Panc1 (cell line): ENCODE measurements at regions not wholly inside any gene's neighbourhood (a gene's known extent, or its start where the extent isn't known, plus 50 kb on each side); places are given as distances from the start of the nearest gene placed in this dataset.

Experiments
- POLR2AphosphoS5 ChIP-seq: IDR thresholded peaks from 2 replicates; pipeline ENCODE4 v1.6.1; 2012; ENCODE audit warnings: mild to moderate bottlenecking, low read depth, low read length, moderate library complexity
- TF ChIP-seq, protein P1 (sequence below): fragments of 450-650 bp; IDR thresholded peaks from 2 replicates; pipeline ENCODE4 v1.5.1; 2017; ENCODE audit warnings: mild to moderate bottlenecking
- TF ChIP-seq, protein P2 (sequence below), 2 experiments: IDR thresholded peaks; 2 replicates each; pipeline ENCODE4 v1.6.1; 2011 to 2012; ENCODE audit warnings: low read depth in 2 of 2, control low read depth in 1 of 2, low read length in 1 of 2, mild to moderate bottlenecking in 1 of 2, moderate library complexity in 1 of 2; ENCODE audit not compliant: insufficient read depth in 1 of 2

DNA sequence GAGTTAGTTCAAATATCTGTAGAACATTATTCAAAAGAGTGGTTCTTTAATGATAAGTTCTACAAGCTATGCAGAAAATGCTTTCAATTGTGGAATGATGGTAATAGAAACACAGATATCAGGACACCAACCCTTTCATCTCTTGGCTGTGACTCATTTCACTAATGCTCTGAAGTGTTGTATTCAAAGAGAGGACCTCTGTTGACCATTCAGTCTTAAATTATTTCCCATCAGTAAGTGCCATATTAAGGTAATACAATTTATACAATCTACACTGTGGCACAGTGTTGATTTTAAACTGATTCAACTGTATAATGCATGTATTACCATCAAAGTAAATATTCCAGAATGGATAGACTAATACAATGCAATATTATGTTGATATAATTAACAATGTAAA is 289.0 kb upstream of the ADGRL3 start:
- TF ChIP-seq, protein P1, sequence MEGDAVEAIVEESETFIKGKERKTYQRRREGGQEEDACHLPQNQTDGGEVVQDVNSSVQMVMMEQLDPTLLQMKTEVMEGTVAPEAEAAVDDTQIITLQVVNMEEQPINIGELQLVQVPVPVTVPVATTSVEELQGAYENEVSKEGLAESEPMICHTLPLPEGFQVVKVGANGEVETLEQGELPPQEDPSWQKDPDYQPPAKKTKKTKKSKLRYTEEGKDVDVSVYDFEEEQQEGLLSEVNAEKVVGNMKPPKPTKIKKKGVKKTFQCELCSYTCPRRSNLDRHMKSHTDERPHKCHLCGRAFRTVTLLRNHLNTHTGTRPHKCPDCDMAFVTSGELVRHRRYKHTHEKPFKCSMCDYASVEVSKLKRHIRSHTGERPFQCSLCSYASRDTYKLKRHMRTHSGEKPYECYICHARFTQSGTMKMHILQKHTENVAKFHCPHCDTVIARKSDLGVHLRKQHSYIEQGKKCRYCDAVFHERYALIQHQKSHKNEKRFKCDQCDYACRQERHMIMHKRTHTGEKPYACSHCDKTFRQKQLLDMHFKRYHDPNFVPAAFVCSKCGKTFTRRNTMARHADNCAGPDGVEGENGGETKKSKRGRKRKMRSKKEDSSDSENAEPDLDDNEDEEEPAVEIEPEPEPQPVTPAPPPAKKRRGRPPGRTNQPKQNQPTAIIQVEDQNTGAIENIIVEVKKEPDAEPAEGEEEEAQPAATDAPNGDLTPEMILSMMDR, result no peak
- TF ChIP-seq POLR2AphosphoS5, result no peak
- TF ChIP-seq, protein P2, sequence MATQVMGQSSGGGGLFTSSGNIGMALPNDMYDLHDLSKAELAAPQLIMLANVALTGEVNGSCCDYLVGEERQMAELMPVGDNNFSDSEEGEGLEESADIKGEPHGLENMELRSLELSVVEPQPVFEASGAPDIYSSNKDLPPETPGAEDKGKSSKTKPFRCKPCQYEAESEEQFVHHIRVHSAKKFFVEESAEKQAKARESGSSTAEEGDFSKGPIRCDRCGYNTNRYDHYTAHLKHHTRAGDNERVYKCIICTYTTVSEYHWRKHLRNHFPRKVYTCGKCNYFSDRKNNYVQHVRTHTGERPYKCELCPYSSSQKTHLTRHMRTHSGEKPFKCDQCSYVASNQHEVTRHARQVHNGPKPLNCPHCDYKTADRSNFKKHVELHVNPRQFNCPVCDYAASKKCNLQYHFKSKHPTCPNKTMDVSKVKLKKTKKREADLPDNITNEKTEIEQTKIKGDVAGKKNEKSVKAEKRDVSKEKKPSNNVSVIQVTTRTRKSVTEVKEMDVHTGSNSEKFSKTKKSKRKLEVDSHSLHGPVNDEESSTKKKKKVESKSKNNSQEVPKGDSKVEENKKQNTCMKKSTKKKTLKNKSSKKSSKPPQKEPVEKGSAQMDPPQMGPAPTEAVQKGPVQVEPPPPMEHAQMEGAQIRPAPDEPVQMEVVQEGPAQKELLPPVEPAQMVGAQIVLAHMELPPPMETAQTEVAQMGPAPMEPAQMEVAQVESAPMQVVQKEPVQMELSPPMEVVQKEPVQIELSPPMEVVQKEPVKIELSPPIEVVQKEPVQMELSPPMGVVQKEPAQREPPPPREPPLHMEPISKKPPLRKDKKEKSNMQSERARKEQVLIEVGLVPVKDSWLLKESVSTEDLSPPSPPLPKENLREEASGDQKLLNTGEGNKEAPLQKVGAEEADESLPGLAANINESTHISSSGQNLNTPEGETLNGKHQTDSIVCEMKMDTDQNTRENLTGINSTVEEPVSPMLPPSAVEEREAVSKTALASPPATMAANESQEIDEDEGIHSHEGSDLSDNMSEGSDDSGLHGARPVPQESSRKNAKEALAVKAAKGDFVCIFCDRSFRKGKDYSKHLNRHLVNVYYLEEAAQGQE (IDR thresholded peaks at IDR 0.05; ENCODE audit: insufficient read depth in 1 of 2, low read depth in 2 of 2, low read length in 1 of 2), result no peak
